GM21717 (cell line): ENCODE measurements at regions not wholly inside any gene's neighbourhood (a gene's known extent, or its start where the extent isn't known, plus 50 kb on each side); places are given as distances from the start of the nearest gene placed in this dataset.

Experiments used
- ATAC-seq: cut with Tn5 transposase; IDR thresholded peaks from one replicate; pipeline ENCODE4 v1.9.1; 2021; ENCODE audit warnings: mild to moderate bottlenecking, moderate library complexity; ENCODE audit not compliant: unreplicated experiment

DNA sequence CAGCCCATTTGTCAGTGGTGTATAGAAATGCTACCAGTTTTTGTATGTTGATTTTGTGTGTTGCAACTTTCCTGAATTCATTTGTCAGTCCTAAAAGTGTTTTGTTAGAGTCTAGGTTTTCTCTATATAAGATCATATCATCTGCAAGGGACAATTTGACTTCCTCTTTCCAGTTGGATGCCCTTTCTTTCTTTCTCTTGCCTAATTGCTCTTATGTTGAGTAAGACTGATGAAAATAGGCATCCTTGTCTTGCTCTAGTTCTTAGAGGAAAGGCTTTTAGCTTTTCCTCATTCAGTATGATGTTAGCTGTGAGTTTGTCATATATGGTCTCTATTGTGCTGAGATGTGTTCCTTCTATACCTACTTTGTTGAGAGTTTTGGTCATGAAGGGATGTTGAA lies 161.7 kb upstream of the TPK1 start:
- no peak for ATAC-seq

DNA sequence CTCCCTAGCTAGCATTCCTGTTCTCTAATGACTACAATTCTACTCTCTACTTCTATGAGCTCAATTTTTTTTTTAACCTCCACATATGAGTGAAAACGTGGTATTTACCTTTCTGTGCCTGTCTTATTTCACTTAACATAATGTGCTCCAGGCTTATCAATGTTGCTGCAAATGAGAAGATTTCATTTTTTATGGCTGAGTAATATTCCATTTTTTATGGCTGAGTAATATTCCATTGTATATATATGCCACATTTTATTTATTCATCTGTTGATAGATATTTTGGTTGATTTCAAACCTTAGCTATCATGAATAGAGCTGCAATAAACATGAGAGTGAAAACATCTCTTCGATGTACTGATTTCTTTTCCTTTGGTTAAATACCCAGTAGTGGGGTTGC lies 159.6 kb upstream of the TPK1 start:
- ATAC-seq = no peak

DNA sequence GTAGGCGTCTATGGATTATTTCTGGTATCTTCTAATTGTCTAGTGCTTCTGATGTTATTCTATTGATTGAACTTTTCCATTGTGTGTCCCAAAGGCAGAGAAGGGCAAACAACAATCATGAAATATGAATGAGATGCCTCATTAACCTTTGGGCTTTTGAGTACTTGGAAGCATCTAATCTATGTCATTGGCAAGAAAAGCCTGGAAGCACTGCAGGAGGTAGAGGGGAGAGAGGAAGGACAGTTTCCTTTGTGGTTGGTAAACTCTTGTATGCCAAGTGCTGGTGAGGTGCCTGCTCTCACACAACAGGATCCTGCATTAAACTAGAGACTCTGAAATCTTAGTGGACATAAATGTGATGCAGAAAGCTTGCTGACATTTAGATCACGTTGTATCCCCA lies 155.2 kb upstream of the TPK1 start:
- no peak for ATAC-seq

DNA sequence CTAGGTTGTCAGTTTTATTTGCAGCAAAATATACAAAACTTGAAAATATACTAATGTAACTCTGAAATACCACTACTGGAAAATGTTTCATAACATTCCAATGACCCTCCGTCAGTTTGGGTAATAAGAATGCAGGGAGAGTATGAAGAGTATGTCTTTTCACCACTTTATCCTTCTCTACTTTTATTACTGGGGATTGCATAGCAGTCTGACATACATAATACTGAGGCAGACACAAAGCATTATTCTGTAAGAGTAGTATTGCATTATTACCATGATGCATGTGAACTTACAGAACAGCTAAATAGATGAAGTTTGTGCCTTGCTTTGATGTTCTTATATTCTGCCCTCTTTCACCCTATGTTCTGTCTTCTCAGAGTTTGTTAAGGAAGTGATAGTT lies 151.8 kb upstream of the TPK1 start:
- ATAC-seq = no peak

DNA sequence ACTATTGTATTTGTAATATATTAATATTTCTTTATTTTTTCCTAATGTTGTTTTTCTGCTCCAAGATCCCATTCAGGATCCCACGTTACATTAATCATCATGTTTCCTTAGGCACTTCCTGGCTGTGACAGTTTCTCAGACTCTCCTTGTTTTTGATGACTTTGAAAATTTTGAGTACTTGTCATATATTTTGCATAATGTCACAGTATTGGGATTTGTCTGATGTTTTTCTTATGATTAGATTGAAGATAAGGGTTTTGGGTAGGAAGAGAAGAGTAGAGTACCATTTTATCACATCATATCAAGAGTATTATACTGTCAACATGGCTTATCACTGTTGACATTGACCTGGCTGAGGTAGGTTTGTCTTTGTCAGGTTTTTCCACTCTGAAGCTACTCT lies 146.3 kb upstream of the TPK1 start:
- no peak for ATAC-seq

DNA sequence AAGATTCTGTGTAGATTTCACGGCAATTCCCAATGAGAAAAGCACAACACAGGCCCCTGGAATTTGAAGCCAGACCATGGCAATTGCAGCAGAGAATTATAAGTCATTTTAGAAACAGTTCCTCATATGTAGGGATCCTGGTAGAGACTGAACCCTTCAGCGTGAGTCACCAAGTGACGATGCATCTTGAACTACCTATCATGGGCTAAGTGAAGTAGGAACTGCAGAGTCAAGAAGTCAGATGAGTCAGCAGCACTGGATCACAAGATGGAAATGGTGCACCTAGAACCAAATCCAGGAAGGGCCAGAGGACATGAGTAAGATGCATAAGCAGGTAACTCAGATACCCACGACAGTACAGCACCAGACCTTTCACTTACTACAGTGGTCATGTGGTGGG lies 140.0 kb upstream of the TPK1 start:
- ATAC-seq = no peak

DNA sequence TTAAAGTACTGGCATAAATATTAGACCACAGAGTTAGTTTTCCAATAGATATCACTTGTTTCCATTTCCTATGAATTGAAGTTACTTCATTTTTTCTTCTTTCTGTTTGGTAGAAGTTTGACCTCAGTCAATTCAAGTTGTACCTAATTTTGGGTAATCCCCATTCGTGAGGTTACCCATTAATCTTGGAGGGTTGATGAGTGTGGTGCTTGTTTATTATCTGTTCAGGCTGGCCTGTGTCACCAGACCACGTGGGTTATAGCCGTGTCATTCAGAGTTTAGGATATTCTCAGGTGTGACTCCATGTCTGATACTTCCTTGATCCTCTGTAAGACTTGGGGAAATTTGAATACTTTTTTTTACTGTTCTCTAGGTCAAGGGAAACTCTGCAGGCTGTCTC lies 133.9 kb upstream of the TPK1 start:
- ATAC-seq = no peak

DNA sequence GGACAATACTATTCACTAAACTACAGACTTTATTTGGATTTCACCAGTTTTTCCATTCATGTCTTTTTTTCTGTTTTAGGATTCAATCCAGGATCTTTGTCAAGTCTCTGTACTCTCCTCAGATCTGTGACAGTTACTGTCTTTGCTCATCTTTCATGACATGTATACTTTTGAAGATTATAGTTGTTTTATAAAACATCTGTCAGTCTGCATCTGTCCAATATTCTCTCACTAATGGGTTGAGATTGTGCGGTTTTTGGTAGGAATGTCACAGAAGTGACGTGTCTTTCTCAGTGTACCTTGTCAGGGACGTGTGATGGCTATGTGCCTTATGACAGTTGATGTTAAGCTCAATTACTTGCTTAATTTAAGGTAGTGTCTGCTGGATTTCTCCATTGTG lies 124.9 kb upstream of the TPK1 start:
- no peak for ATAC-seq

DNA sequence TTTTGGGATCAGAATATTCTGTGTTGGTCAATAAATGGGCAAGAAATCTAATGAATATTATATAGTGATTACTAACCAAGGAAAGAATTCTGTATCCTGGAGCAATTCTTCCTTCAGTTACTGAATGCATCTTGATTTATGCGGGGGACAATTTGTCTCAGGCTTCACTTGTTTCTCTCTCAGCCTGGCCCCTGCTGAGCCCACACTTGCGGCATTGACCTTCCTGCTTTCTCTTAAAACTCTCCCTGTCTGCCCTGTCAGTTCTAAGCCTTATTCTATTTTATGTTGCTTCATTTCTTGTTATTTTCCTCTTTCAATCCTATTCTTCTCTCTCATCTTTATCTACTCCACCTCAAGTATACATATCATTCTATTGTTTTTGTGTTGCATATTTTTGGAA lies 122.1 kb upstream of the TPK1 start:
- no peak for ATAC-seq

DNA sequence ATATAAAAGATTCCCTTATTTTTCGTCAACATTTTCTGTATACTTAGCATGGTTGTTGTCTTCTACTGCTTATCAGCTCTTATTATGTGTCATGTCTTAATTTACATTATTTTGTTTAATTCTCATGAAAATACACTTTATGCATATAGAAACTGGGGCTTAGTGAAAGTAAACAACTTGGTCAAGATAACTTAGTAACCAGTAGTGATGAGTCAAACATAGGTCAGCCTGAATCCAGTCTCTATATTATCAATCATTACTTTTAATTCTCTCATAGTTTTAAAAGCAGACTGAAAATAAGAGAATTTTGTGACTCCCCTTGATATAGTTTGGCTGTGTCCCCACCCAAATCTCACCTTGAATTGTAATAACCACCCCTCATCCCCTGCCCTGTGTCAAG lies 119.6 kb upstream of the TPK1 start:
- ATAC-seq = no peak

DNA sequence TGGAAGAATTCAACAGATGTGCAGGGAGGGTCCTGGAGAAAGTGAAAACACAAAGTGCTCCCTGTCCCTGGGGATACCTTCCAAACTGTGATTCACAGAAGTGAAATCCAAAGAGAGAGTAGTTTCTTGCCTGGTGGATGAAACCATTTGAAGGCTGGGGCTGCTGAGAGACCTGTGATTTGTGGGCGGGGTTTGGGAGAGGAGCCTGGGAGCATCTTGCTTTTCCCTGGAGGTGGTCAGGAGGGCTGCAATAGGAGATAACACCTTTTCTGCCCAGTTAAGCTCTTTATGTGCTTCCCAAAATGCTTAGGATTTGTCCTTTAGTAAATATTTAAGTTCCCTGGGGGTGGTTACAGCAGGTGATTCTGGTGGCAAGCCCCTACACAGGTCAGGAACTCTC lies 105.3 kb upstream of the TPK1 start:
- no peak for ATAC-seq

DNA sequence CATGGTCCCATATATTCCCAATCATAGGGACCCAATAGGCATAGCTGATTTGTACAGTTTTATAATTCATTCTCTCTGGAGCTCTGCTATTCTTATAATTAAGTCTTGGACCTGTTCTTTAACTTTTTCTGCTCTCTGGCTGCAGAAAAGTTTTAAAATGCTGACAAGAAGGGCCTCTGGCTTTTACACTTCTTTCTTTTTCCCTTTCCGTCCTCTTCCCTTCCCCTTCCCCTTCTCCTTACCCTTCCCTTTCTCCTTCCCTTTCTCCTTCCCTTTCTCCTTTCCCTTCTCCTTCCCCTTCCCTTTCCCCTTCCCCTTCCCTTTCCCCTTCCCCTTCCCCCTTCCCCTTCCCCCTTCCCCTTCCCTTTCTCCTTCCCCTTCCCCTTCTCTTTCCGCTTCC lies 101.3 kb upstream of the TPK1 start:
- no peak for ATAC-seq

DNA sequence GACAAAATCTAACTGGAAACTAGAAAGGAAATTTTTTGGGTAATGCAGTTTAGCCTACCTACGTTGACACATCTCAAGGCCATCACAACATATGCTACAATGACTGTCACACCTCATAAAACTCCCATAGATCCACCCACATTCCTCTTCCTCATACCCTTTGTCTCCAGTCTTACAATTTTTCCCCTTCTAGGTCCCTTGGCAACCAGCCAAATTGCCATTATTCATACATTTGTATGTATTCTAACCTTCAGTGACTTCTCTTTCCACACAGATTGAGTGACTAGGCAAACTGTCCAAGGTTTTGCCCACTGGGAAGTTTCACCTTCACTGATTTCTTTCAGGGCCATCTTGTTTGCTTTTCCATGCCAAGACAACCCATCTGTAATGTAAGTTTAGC lies 100.5 kb upstream of the TPK1 start:
- no peak for ATAC-seq

DNA sequence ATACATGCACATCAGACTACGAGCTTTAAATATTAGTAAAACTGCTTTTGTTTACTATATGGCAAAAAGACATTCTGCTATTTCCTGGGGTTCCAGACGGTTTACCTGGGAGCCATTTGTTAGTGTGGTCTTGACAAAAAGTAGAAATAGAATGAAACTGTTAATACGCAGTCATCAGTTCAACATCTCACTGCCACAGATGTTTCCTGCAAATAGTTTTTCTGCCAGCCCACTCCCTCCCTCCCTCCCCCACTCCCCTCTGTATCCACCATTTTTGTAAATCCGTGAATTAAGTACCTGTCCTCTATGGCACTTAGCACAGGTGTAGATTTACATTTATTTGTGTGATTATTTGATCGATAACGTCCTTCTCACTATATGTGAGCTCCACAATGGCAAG lies 74.6 kb upstream of the TPK1 start:
- no peak for ATAC-seq

DNA sequence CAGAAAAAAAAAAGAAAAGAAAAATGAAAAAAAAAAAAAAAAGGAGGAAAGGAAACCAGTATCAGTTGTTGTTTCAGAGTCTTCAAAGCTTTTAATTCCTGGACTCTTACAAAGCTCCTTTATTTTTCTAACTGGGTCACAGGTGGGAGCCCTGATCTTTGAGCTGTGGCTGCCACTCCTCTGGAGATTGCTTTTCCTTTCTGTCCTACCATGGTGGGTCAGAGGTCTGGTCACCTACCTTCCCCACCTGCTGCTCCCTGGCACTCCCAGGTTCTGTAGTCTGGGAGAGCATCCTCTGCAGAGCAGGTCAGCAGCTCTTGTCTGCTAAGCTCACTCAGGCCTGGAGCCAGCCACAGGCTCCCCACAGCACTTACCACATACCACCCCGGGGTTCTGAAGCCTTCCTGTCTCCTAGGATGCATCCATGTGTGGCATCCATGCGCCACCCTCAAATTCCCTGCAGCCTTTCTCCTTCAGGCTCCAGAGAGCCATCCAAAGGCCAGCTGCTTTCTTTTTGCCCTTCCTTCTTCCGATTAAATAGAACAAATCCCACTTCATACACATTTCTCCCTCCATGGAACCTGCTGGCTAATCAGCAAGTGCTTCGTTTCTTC lies 73.2 kb upstream of the TPK1 start:
- ATAC-seq = peak; percentile 27

DNA sequence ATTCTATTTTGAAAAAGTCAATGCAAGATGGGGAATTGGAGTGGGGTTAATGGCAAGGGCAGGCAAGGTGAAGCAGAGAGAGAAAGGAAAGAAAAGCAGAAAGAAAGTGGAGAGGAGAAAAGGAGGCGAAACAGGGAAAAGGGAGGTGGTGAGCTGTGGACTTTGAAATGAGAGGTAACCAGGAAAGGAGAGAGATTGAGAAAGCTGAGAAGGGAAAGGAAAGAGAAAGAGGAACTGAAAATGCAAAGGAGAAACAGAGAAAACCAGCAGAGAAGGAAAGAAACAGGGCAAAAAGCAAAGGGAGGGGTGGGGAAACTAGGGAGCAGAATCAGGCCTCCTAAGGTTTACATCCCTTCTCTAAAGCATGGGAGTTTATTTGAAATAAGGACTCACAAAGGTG lies 72.5 kb upstream of the TPK1 start:
- ATAC-seq = peak; percentile 51

DNA sequence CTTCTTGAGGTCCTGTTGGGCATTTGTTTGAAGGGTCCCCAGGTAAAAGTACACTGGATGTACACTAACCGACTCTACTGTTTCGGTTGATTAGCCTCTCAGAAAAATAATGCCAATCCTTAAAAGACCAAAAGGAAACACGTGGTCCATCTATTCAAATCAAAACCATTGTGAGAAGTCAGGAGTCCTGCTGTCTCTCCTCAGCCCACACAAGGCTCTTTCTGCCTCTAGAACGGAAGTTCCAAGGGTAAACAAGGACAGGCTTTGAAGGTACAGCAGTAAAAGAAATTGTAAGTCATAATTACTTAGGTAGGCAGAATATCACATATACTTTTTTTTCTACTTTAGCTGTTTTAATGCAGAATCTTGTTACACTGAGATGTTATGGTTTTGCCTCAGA lies 71.7 kb upstream of the TPK1 start:
- no peak for ATAC-seq

DNA sequence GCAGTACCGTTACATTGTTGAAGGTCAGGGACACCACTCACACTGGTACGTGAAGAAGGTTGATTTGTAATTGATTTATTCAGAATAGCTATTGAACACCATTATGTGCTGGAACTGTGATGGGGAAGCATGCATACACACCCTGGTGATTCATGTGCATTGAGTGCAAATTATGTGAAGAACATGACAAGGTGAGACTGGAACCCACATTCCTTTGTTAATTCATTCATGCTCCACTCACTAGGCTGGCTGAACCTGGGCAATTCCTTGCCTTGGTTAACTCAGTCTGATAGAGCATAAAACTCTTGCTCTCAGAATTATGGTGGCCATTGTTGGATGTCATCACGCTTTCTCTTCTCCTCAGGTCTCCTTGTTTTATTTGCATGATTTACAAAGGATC lies 67.3 kb upstream of the TPK1 start:
- no peak for ATAC-seq

DNA sequence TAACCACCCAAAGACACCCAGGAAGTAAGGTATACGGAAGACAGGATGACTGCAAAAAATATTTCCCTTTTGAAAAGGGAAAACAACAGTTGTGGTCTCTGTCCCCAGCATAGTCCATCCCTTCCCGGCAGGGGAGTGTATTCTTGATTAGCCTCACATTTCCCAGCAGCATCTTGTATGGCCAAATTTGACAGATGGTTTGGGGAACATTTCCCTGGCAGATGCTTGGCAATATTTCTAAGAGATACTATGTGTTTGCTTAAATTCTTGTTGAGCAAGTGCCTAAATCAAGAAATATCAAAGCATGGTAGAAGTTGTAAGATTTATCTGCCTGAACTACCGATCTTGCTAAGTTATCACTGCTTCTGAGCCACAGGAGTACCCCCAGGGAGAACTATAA lies 56.9 kb upstream of the TPK1 start:
- ATAC-seq = no peak
